IPS-NIHi7 (cell line): ENCODE measurements at regions not wholly inside any gene's neighbourhood (a gene's known extent, or its start where the extent isn't known, plus 50 kb on each side); places are given as distances from the start of the nearest gene placed in this dataset.

Experiments
- DNase-seq: peaks from one replicate; pipeline ENCODE4 v3.0.0; 2012; ENCODE audit warnings: mixed read lengths; ENCODE audit errors: extremely low spot score

GRCh38 chr3:168844894-168845482 is 749.3 kb upstream of the GOLIM4 start:
- DNase-seq: no peak

- no peak for DNase-seq
These were observed 748.7 kb upstream of the GOLIM4 start for GRCh38 chr3:168844472-168844871.

GRCh38 chr3:168843481-168843880 is 747.8 kb upstream of the GOLIM4 start:
- no peak for DNase-seq

GRCh38 chr3:168839653-168840052 is 743.9 kb upstream of the GOLIM4 start:
- DNase-seq: peak; percentile 18

GRCh38 chr3:168834558-168834957 is 738.8 kb upstream of the GOLIM4 start:
- no peak for DNase-seq

GRCh38 chr3:168828943-168829342 is 733.2 kb upstream of the GOLIM4 start:
- DNase-seq: peak; percentile 31

GRCh38 chr3:168828536-168828935 is 732.8 kb upstream of the GOLIM4 start:
- DNase-seq: no peak

- no peak for DNase-seq
These were observed 732.3 kb upstream of the GOLIM4 start for GRCh38 chr3:168828014-168828413.

GRCh38 chr3:168824107-168824506 is 728.4 kb upstream of the GOLIM4 start:
- DNase-seq: no peak

GRCh38 chr3:168823466-168823865 is 727.7 kb upstream of the GOLIM4 start:
- no peak for DNase-seq

GRCh38 chr3:168820810-168821415 is 725.2 kb upstream of the GOLIM4 start:
- no peak for DNase-seq

GRCh38 chr3:168817177-168817576 is 721.5 kb upstream of the GOLIM4 start:
- DNase-seq: no peak

GRCh38 chr3:168815946-168816345 is 720.2 kb upstream of the GOLIM4 start:
- no peak for DNase-seq

- no peak for DNase-seq
These were observed 717.6 kb upstream of the GOLIM4 start for GRCh38 chr3:168813225-168813802.

- DNase-seq: peak; percentile 27
These were observed 716.5 kb upstream of the GOLIM4 start for GRCh38 chr3:168812234-168812633.

GRCh38 chr3:168808596-168808995 is 712.9 kb upstream of the GOLIM4 start:
- no peak for DNase-seq

GRCh38 chr3:168807448-168807847 is 711.7 kb upstream of the GOLIM4 start:
- peak; percentile 15 for DNase-seq

GRCh38 chr3:168806871-168807270 is 711.1 kb upstream of the GOLIM4 start:
- DNase-seq: no peak

GRCh38 chr3:168803536-168803935 is 707.8 kb upstream of the GOLIM4 start:
- DNase-seq: no peak

- no peak for DNase-seq
These were observed 707.0 kb upstream of the GOLIM4 start for GRCh38 chr3:168802766-168803165.

- DNase-seq: no peak
These were observed 706.1 kb upstream of the GOLIM4 start for GRCh38 chr3:168801794-168802193.

GRCh38 chr3:168796339-168796738 is 700.6 kb upstream of the GOLIM4 start:
- DNase-seq: no peak

- DNase-seq: no peak
These were observed 698.7 kb upstream of the GOLIM4 start for GRCh38 chr3:168794427-168794826.

- no peak for DNase-seq
These were observed 686.5 kb upstream of the GOLIM4 start for GRCh38 chr3:168782193-168782592.
